Esophagus squamous epithelium (tissue), 5 donors: ENCODE measurements at regions not wholly inside any gene's neighbourhood (a gene's known extent, or its start where the extent isn't known, plus 50 kb on each side); places are given as distances from the start of the nearest gene placed in this dataset.
"Not testable (repeated sequence)": the region's sequence is repeated elsewhere in the genome, so short reads cannot be mapped to it uniquely, and the experiment has no call there.

ENCODE experiments used
- DNase-seq: peaks from one replicate; lab custom pipeline; 2025; lab: John Stamatoyannopoulos, UW
- H3K27ac ChIP-seq, 4 donors: fragments of 200-600 bp; sonication (generic); one replicate each; pipeline ENCODE4 v1.5.1; 2016 to 2019; ENCODE audit warnings: mild to moderate bottlenecking in 1 of 4
- H3K27me3 ChIP-seq, 4 donors: fragments of 200-600 bp; sonication (generic); 1 replicate in 3 of 4; 2 replicates in 1 of 4; pipeline versions ENCODE4 v1.5.1 to v1.6.0; 2017 to 2021; ENCODE audit warnings: antibody characterized with exemption in 1 of 4
- H3K36me3 ChIP-seq, 3 donors: fragments of 200-600 bp; sonication (generic); one replicate each; pipeline ENCODE4 v1.5.1; 2016 to 2019
- H3K4me1 ChIP-seq, 3 donors: fragments of 200-600 bp; sonication (generic); one replicate each; pipeline ENCODE4 v1.5.1; 2017 to 2019
- H3K4me3 ChIP-seq, 4 donors: fragments of 200-600 bp; sonication (generic); 1 replicate in 3 of 4; 2 replicates in 1 of 4; pipeline ENCODE4 v1.5.1; 2016 to 2019; ENCODE audit warnings: mild to moderate bottlenecking in 2 of 4, moderate library complexity in 1 of 4
- H3K9me3 ChIP-seq, 3 donors: fragments of 200-600 bp; sonication (generic); one replicate each; pipeline ENCODE4 v1.5.1; 2016 to 2019
- POLR2A ChIP-seq, 4 donors: fragments of 450-650 bp; IDR thresholded peaks; one replicate each; pipeline ENCODE4 v1.6.1; 2017; ENCODE audit warnings: antibody characterized with exemption in 4 of 4, mild to moderate bottlenecking in 4 of 4, moderate library complexity in 3 of 4
- WGBS, 2 donors: methylation state at CpG; one replicate each; pipeline ENCODE4 v1.1.5; 2018; 5-methylcytosine and 5-hydroxymethylcytosine counted together
- intact Hi-C: fragments of 100-400 bp; cut with DNase I; formaldehyde crosslinking; loops from one replicate; pipeline ENCODE4 v1.15.0; 2022
- TF ChIP-seq, protein P1 (sequence below), 6 experiments: fragments of 450-650 bp in 4 of 6; fragments of 200-600 bp in 2 of 6; sonication (generic) in 2 of 6; IDR thresholded peaks; one replicate each; pipeline ENCODE4 v1.5.1; 2016 to 2019; ENCODE audit warnings: antibody characterized with exemption in 6 of 6, mild to moderate bottlenecking in 4 of 6, moderate library complexity in 4 of 6
- donor health status: DM: yes; HTN: yes; CAD: no.

DNA sequence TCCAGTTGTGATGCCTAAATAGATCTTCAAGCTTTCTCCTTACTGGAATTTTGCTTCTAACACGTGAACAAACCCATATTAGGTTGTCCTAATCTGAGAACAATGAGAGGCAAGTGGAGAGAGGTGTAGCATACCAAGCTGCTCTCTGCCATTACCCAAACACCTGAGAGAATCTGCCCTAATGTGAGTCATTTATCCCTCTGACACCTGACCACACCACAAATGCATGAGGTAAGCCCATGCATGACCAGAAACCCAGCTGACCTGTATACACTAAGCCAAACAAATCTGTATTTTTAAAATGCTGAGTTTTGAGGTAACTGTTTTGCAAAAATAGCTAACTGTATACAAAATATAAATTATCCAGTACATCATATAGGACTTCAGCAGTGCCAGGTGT is 1458.1 kb upstream of the B3GALT2 start:
- Histone ChIP-seq H3K4me3 (no peak overlapping the region), H3K9me3 (no peaks in the 10 kb centered on the region), H3K27me3 (no peaks in the 10 kb centered on the region), H3K27ac (no peak overlapping the region), H3K36me3 (no peaks in the 10 kb centered on the region), H3K4me1 (no peaks in the 10 kb centered on the region)
- intact Hi-C loops: no loop called here
- 8 to 50% methylated on average over 1 of the region's 1 CpG for WGBS, 2 donors
- TF ChIP-seq, protein P1, sequence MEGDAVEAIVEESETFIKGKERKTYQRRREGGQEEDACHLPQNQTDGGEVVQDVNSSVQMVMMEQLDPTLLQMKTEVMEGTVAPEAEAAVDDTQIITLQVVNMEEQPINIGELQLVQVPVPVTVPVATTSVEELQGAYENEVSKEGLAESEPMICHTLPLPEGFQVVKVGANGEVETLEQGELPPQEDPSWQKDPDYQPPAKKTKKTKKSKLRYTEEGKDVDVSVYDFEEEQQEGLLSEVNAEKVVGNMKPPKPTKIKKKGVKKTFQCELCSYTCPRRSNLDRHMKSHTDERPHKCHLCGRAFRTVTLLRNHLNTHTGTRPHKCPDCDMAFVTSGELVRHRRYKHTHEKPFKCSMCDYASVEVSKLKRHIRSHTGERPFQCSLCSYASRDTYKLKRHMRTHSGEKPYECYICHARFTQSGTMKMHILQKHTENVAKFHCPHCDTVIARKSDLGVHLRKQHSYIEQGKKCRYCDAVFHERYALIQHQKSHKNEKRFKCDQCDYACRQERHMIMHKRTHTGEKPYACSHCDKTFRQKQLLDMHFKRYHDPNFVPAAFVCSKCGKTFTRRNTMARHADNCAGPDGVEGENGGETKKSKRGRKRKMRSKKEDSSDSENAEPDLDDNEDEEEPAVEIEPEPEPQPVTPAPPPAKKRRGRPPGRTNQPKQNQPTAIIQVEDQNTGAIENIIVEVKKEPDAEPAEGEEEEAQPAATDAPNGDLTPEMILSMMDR (IDR thresholded peaks at IDR 0.05): no peak
- no peak for DNase-seq

DNA sequence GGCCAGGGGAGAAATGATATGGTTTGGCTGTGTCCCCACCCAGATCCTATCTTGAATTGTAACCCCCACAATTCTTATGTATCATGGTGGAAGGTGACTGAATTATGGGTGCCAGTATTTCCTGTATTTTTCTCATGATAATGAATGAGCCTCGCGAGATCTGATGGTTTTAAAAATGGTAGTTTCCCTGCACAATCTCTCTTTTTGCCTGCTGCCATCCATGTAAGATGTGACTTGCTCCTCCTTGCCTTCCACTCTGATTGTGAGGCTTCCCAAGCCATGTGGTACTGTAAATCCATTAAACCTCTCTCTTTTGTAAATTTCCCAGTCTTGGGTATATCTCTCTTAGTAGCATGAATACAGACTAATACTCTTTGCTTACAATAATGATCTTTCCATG is 1453.9 kb upstream of the B3GALT2 start:
- Histone ChIP-seq H3K27me3 (no peaks in the 10 kb centered on the region), H3K4me1 (no peaks in the 10 kb centered on the region), H3K9me3 (no peaks in the 10 kb centered on the region), H3K27ac (no peak overlapping the region), H3K36me3 (no peaks in the 10 kb centered on the region), H3K4me3 (no peak overlapping the region)
- TF ChIP-seq, protein P1 (IDR thresholded peaks at IDR 0.05): no peak
- no peak for TF ChIP-seq POLR2A (IDR thresholded peaks at IDR 0.05)
- no peak for DNase-seq
- WGBS, 2 donors: 86 to 100% methylated on average over 2 of the region's 2 CpGs
- intact Hi-C loops: no loop called here

DNA sequence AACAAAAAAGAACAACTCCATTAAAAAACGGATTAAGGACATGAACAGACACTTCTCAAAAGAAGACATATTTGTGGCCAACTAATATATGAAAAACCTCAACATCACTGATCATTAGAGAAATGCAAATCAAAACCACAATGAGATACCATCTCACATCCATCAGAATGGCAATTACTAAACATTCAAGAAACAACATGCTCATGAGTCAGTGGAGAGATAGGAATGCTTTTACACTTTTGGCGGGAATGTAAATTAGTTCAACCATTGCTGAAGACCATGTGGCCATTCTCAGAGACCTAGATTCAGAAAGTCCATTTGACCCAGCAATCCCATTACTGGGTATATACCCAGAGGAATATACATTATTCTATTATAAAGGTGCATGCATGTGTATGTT is 1442.6 kb upstream of the B3GALT2 start:
- intact Hi-C loops: no loop called here
- Histone ChIP-seq H3K27me3 (no peaks in the 10 kb centered on the region), H3K27ac (no peak overlapping the region), H3K36me3 (no peaks in the 10 kb centered on the region), H3K4me1 (no peaks in the 10 kb centered on the region), H3K9me3 (no peaks in the 10 kb centered on the region), H3K4me3 (no peak overlapping the region)
- WGBS, 2 donors: 64 to 65% methylated on average over 2 of the region's 2 CpGs
- DNase-seq: no peak
- no peak for TF ChIP-seq POLR2A (IDR thresholded peaks at IDR 0.05)
- TF ChIP-seq, protein P1 (IDR thresholded peaks at IDR 0.05): no peak

DNA sequence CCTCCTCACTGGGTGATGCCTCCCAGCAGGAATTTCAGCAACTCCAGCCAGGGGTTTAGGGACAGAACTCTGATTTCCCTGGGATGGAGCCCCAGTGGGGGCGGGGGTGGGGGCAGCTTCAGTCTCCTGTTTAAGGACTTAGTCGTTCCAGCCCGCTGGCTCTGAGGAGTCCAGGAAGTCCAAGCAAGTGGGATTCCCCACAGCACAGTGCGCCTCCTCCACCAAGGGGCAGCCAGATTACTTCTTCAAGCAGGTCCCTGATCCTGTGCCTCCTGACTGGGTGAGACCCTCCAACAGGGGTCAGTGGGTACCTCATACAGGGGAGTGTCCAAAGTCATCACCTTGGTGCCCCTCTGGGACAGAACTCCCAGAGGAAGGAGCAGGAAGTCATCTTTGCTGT is 1438.4 kb upstream of the B3GALT2 start:
- H3K27ac ChIP-seq: no peak overlapping the region
- no peak overlapping the region for H3K4me3 ChIP-seq
- intact Hi-C loops: no loop called here
- no peaks in the 10 kb centered on the region for H3K9me3 ChIP-seq
- WGBS, 2 donors: no CpG with 5 or more reads among the region's 4 CpGs
- no peak for TF ChIP-seq POLR2A (IDR thresholded peaks at IDR 0.05)
- TF ChIP-seq, protein P1 (IDR thresholded peaks at IDR 0.05): no peak
- H3K36me3 ChIP-seq: no peaks in the 10 kb centered on the region
- DNase-seq: no peak
- no peaks in the 10 kb centered on the region for H3K27me3 ChIP-seq
- no peaks in the 10 kb centered on the region for H3K4me1 ChIP-seq

DNA sequence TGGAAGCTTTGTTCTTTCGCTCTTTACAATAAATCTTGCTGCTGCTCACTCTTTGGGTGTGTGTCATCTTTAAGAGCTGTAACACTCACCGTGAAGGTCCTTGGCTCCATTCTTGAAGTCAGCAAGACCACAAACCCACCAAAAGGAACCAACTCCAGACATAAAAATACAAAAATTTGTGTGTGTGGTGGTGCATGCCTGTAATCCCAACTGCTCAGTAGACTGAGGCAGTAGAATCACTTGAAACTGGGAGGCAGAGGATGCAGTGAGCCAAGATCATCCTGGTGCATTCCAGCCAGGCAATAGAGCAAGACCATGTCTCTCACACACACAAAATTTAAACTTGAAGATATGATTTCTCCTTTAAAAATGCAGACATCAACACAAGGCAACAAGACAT is 1431.7 kb upstream of the B3GALT2 start:
- H3K36me3 ChIP-seq: no peaks in the 10 kb centered on the region
- no peaks in the 10 kb centered on the region for H3K4me1 ChIP-seq
- H3K4me3 ChIP-seq: no peak overlapping the region
- TF ChIP-seq POLR2A (IDR thresholded peaks at IDR 0.05): no peak
- TF ChIP-seq, protein P1 (IDR thresholded peaks at IDR 0.05): no peak
- intact Hi-C loops: no loop called here
- no peak for DNase-seq
- 73 to 74% methylated on average over 2 of the region's 2 CpGs for WGBS, 2 donors
- H3K27me3 ChIP-seq: no peaks in the 10 kb centered on the region
- H3K9me3 ChIP-seq: peaks cover 0 to 4% (median 0%) of the 10 kb centered on the region in 3 donors
- no peak overlapping the region for H3K27ac ChIP-seq

DNA sequence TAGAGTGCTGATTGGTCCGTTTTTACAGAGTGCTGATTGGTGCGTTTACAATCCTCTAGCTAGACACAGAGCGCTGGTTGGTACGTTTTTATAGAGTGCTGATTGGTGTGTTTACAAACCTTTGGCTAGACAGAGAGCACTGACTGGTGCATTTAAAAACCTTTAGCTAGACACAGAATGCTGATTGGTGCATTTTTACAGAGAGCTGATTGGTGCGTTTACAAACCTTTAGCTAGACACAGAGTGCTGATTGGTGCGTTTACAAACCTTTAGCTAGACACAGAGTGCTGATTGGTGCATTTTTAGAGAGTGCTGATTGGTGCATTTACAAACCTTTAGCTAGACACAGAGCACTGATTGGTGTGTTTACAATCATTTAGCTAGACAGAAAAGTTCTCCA is 1430.9 kb upstream of the B3GALT2 start:
- intact Hi-C loops, DNase-seq, H3K27me3 ChIP-seq, H3K9me3 ChIP-seq, H3K27ac ChIP-seq, H3K4me1 ChIP-seq, H3K4me3 ChIP-seq, H3K36me3 ChIP-seq: not testable (repeated sequence)
- WGBS, 2 donors: 85 to 88% methylated on average over 6 of the region's 6 CpGs
